Pulmonary artery endothelial cell (primary cell): ENCODE measurements at regions not wholly inside any gene's neighbourhood (a gene's known extent, or its start where the extent isn't known, plus 50 kb on each side); places are given as distances from the start of the nearest gene placed in this dataset.

Experiments
- DNase-seq: peaks from one replicate; pipeline ENCODE4 v3.0.0-alpha.2; 2011; ENCODE audit warnings: low read depth, low spot score

DNA sequence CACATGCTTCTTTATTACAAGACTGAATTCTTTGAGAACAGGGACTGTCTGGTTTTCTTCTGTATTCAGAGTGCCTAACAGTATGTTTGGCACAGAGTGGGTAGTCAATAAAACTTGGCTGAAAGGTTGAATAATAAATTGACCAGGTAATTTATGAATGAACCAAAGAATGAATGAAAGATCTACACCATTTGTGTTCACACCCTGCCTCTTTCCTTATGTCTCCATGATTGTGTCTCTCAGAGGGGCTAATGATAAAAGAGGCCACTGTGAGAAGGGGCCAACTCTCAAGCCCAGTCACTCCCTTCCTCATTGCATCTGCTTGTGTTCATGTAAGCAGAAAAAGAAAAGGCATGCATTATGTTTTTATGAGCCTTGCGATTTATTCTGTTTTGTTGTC lies 569.7 kb upstream of the TENM4 start:
- no peak for DNase-seq

DNA sequence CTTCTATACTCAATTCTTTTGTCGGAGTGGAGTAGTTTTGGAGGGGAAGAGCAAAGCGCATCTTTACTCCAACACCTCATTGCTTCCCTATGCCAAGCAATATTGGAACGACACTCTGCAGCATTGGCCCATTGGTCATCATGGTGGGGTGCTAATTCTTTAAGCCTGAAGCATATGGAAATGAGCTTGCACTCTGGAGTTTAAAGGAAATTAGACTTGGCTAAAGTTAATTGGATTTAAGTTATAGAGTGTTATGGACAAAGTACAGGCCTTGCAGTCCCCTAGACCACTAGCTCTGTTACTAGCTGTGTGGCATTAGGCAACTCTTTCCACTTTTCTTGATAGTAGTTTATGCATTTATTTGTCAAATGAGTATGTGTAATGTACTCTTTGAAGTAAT lies 568.3 kb upstream of the TENM4 start:
- DNase-seq, result no peak

DNA sequence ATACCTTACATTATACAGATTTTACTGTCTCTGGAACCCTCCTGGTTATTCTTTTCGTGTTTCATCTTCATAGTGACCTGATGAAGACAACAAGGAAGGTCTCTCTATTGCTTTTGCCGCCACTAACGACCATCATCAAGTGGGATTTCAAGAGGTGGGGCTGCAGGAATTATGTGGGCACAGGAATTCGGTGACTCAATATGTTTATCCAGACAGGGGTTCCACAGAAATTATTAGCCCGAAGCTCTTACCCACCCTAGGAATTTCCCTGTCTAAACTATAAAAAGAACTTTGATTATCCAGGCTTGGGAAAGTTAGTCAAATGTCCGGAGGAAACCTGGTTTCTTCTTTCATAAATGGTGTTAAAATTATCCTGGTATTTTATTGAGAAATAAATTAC lies 566.8 kb upstream of the TENM4 start:
- no peak for DNase-seq

DNA sequence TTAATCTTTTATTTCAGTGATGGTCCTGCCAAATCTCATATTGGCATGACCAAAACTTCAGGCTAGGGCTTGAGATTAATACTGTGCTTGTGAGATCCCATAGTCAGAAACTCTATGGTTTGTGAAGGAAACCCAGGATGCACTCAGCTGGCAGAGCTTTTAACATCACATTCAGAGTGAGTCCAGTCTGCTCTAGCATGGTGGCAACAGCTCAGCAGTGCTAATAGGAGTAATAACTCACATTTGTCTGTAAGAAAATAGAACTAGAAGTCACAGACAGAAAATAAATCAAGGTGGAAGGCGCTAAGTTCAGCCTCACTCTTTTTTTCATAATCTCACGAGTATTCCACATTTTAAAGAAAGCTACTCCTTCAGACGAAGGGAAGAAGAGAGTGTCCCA lies 549.3 kb upstream of the TENM4 start:
- DNase-seq, result no peak

DNA sequence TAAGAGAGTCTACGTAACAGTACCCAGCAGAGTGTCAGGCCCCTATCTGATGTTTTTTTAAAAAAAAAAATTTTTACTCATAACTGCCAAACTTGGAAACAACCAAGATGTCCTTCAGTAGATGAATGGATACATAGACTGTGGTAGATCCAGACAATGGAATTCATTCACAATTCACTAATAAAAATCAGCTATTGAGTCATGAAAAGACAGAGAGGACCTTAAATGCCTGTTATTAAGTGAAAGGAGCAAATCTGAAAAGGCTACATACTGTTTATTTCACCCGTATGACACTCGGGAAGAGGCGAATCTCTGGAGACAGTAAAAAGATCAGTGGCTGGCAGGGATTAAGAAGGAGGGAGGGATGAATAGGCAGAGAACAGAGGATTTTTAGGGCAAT lies 541.4 kb upstream of the TENM4 start:
- DNase-seq, result no peak

DNA sequence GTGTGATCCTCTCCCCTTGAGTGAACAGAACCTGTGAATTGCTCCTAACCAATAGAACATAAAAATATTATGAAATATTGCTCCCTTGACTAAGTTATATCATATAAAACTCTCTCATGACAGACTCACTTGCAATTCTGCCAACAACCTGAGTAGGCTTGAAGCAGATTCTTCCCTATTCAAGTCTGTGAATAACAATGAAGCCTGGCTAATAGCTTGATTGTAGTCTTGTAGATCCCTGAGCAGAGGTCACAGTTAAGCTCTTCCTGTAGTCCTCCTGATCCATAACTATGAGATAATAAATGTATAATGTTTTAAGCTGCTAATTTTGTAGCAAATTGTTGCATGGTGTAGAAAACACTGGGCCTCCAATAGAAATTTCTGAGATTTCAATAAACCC lies 540.1 kb upstream of the TENM4 start:
- DNase-seq, result no peak

DNA sequence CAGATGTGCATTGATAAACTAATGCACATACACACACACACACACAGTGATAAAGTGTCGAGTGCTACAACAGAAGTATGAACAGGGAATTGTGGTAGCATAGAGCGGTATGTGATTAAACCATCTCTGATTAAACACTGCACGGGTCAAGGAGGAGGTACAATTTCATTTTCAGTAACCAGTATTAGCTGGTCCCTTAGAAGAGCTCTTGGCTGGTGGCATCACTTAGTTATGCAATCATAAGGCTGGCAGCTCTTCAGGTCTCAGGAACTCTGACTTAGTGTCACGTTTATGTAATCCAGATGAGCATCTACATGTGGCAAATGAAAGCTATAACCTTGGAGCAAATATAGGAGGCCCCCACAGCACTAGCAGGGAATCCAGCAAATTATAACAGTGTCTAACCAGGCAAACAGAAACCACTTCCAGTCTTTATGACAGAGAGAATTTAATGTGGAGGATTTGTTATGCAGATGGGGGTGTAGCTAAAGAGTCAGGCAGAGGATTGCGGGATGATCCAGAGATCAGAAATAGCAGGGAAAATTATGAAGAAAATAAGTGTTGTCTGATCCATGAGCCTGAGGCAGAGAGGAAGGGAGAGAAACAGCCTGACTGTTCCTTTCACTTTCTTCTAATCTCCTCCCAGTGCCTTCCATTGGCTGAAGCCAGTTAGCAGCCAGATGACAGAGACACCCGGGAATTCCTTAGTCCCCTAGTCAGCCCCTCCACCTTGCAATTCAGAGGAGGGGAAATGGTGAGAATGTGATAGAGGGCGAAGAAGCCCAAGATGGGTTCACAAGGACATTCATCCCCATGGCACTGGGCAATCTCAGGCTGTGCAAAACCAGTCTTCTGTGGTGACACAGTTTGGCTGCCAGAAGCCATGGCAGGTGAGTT lies 533.1 kb upstream of the TENM4 start:
- no peak for DNase-seq

DNA sequence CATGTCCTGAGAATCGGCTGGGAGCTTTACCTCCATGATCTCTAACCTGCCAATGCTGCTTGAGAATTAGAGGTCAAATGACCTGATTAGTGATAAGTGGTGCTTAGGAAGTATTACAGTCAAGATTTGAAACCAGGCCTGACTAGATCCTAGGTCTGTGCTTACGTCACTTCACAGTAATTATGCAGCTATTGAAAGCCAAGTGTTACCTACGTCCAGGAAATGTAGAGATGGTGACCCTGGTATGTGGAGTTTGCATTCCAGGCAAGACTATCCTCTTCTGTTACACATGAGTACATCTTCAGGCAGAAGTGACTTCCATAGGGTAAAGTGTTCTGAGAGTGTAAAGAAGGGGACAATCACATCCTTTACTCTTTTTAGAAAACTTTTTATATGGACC lies 530.4 kb upstream of the TENM4 start:
- no peak for DNase-seq

DNA sequence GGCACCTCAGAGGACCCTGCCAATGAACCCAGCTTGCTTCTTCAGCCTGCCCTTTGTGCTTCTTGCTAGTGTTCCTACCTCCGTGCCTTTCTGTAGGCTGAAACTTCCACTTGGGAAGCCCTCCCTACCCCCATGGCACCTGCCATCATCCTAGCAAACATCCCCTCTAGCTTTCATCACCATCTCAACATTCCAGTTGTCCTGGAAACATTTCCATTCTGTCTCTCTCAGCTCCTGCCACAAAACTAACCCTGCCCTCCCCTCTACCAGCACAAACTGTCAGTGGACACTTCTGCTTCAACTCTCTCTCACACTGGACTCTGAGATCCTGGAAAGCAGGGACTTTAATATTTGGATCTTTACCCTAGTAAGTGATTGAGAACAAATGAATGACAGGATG lies 525.8 kb upstream of the TENM4 start:
- no peak for DNase-seq

DNA sequence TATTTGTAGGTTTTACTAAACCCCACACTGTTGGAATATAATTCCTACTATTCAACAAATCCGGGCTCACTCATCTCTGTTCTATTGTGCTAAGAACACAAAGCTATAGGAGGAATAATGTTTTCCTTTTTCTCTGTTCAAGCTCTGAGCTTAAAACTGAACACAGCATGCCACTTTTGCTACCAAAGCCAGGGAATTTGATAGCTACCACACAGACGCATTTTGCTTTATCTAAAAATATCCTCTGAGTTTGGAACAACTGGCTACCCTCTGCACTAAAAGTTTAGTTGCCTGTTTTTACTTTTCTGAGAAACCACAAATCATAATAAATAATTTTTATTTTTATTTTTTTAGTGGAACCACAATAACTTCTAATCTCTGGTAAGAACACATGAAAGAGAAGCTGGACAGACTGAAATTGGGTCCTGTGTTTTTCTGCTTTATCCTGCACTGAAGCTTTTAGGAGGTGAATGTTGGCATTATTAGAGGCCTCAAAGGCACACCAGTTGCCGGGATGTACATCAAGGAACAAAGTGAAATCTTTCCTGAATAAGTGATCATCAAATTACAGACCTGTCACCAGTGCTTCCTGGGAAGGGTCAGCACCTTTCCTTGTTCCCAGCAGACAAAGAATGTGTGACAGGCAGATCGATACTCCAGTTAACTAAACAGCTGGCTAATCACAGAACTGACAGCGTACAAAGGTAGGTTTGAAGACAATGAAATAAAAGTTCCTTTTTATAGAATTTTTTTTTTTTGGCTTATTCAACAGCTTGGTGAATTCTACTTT lies 523.2 kb upstream of the TENM4 start:
- DNase-seq, result no peak

DNA sequence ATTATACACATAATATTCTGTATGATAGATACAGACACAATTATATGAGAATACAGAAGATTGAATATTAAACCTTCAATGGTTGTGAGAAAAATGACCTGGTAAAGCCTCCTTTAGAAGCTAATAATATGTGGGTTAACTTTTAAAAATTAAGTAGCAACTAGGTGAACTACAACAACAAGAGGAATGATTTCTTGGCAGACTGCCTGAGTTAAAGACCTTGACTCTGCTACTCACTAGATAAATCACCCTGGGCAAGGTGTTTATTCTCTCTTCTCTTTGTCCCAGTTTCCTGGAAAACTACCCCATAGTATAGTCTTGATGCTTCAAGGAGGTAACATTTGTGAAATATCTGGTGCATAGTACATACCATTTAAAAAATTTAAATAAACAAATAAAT lies 519.6 kb upstream of the TENM4 start:
- DNase-seq, result no peak

DNA sequence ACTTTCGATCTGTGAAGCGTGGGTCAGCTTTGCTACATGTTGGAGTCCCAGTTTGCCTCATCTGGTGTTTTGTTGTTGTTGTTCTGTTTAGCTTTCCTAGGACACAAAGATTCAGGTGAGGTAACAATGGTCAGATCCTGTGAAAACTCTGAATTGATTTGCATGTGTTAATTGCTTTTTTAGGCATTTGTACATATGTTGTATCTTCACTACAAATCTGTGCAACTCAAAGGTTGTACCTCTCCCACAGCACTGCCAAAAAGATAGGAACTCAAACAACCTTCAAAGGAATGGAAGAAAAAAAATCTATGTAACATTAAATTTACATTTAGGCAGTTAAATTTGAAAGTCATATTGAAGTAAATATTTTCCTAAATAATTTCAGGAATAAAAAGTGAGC lies 518.5 kb upstream of the TENM4 start:
- DNase-seq, result no peak

DNA sequence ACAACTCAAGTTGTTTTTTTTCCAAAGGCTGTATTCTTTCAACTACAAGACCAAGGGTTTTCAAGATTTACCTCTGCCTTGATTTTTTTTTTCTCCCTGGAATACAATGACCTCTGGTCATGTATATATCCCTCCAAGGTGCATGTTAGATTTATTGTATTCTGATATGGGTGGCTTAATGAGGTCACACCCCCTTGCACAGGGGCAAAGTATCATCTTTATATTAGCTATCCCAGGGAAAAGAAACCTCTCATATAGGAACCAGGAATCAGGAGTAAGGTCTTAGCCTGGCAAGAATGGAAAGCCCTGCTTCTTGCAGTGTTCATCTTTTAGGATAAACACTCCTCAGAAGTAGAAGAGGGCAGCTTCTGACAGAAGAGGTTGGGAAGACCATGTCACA lies 516.9 kb upstream of the TENM4 start:
- DNase-seq, result no peak

DNA sequence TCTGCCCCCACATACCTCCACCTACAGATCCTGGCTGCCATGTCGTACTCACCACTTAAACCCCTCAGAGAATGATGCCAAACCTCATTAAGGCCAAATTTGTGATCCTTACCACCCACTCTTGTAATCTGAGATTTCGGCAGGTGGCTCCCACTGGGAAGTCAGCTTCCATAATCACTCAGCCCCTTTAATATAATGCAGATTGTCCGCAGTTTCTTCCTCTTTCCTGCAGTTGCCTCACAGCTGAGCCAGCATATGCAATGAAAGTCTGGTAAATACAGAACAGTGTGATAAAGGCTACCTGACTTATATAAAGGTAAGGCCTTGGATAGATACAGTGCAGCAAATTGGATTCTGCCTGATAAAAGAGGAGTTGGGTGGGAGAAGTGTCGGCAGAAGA lies 515.2 kb upstream of the TENM4 start:
- DNase-seq, result no peak

DNA sequence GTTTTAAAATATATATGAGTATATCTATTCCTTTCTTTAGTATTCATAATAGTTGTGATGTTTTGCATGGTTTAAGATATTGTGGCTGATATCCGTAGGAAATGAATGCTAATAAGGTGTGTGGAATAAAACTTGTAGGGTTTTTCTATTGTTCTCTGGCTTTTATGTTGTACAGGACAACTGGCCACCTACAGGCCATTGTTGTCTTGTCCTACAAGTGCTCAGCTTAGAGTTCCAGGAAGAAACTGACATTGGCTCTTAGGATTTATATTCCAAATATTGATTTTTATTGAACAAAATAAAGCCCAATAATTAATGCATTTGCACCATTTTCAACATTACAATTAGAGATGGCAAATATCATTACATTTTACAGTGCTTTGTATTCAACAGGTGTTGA lies 512.8 kb upstream of the TENM4 start:
- DNase-seq, result no peak

DNA sequence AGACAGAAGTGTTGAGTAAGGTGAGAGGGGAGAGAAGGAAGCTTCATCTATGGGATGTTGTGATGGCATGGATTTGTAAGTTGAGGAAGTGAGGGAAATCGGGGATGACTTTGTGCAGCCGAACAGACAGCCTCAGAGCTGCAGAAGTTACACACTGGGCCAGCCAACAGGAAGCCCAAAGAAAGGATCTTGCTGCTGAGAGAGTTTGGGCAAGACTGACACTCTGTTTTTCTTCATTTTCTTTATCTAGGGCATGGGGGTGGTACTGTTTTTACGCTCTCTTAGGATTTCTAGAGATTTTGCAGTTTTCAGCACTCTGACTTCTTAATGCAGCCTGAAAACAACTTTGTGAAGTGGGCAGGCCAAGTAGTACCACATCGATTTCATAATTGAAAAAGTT lies 509.9 kb upstream of the TENM4 start:
- DNase-seq, result no peak

DNA sequence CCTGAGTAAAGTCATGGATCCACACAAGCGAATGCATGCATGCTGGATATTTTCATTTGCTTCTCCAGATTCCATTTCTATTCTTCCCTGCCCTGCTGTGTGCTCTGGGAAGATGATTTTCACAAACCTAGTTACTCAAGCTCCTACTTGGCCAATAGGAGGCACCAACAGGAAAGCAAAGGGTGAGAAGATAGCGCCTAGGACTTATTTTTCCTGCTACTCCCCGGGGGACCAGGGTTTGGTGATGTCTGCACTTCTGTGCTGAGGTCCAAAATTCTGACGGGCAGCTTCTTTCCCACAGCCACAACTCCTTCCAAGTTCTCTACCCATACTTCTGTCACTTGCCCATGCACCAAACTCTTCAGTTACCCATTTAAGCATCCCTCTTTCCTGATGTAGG lies 509.3 kb upstream of the TENM4 start:
- DNase-seq, result no peak

DNA sequence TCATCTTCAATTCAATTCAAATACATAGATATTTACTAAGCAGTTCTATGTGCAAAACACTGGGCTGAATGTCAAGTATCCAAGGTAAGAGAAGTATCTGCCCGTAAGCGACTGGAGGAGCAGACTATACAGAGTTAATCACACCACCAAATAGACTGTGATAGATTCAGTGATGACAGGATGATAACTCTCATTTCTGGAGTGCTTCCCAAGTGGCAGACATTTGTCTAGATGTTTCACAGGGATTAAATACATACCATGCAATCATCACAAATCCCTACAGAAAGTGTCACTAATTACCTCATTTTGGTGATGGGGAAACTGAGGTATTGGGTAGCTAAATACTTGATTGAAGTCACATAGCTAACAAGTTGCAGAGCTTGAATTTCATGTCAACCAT lies 508.7 kb upstream of the TENM4 start:
- no peak for DNase-seq

DNA sequence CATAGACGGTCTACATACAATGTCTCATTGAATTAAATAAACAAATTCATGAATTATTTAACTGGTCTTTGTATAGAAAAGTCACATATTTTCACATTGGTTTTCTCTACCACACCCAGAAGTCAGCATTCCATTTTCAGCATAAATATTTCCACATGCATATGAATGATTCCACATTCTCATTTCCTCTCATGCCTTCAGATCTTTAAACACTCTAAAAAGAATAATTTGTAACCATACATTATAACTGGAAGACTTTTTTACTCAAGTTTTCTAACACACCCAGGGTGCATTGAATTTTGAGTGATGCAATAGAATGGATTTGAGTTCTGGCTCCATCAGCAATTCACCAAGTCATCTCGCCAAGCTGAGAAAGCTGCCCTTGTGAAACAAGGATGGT lies 501.8 kb upstream of the TENM4 start:
- no peak for DNase-seq

DNA sequence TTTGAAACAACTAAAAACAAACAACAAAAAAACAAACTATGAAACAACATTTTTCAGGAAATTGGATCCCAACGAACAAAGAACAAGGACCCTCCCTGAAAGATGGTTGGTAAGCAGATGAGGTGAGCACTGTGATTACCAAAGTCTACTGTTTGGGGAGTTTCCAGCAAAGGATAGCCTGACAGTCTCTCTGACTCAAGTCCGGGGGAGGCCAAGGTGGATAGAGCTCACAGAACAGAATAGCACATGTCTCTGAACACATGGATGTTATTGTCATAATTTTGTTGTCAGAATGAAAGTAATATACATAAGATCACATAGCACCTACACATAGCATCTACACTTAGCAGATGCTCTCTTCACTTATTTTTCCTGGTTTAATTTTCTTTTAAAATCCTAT lies 501.3 kb upstream of the TENM4 start:
- no peak for DNase-seq

DNA sequence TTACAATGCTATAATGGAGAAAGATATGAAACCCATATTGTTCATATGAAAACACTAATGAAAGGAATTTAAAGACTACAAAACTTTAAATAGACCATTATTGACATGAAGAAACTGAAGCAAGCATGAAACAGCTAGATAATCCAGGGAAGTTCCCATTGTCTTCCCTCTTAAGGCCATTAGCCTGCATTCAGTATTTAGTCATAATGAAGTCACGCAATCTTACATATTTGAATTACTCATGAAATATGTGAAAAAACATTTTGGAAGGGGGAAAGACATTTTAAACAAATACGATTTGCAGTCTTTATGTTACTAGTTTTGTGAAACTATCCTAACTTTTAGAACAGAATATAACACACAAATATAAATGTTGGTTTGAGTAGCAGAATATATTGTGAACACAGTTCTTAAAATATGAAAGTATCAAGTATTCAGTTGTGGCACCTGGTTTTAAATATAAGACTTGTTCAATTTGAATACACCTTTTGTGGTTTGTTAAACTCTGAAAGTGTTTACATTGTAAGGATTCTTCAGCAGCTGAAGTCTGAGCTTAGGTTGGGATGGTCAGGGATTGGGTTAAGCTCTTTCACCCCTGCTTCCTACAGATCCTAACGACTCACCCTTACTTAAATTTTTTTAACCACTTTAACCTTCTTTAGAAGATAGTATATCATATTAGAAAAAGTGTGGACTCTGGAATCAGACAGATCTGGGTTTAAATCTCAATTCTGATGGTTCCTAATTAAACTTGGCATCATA lies 500.3 kb upstream of the TENM4 start:
- no peak for DNase-seq

DNA sequence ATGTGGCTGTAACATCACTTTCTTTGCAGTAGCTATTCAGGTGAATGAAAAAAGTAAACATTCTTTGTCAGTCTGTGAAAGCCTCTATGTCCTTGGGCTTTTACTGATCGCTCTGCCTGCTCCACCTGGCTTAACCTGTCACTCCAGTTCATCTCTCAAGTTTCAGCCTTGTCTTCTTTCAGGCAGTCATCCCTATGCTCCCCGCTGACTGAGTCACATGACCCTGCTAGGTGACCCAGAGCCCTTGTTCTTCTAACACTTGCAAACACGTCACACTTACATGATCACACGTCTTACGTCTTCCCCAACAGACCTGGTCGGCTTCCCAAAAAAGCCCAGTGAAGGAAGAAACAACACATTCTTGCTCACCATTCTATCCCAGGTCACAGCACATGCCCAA lies 499.3 kb upstream of the TENM4 start:
- no peak for DNase-seq
